Loucy (cell line): ENCODE measurements at regions not wholly inside any gene's neighbourhood (a gene's known extent, or its start where the extent isn't known, plus 50 kb on each side); places are given as distances from the start of the nearest gene placed in this dataset.

Experiments used
- H2AFZ ChIP-seq: fragments of 200-600 bp; sonication (generic); 2 replicates; pipeline ENCODE4 v1.6.0; 2016; ENCODE audit warnings: antibody characterized with exemption, mild to moderate bottlenecking, low read length, moderate library complexity
- H3F3A ChIP-seq: fragments of 200-600 bp; 2 replicates; pipeline ENCODE4 v1.6.0; 2016; ENCODE audit warnings: antibody characterized with exemption, low read depth, mild to moderate bottlenecking
- H3K27me3 ChIP-seq: fragments of 200-600 bp; sonication (generic); 2 replicates; pipeline ENCODE4 v1.6.1; 2014; ENCODE audit warnings: low read length, mild to moderate bottlenecking; ENCODE audit not compliant: insufficient read depth, poor library complexity, severe bottlenecking
- H3K36me3 ChIP-seq: fragments of 200-600 bp; sonication (generic); 2 replicates; pipeline ENCODE4 v1.6.1; 2016; ENCODE audit warnings: low read length; ENCODE audit not compliant: insufficient read depth
- H3K4me1 ChIP-seq: fragments of 200-600 bp; sonication (generic); 2 replicates; pipeline ENCODE4 v1.5.1; 2014; ENCODE audit warnings: low read length, mild to moderate bottlenecking; ENCODE audit not compliant: insufficient read depth, poor library complexity, severe bottlenecking
- H3K4me2 ChIP-seq: fragments of 200-600 bp; sonication (generic); 2 replicates; pipeline ENCODE4 v1.6.0; 2014; ENCODE audit warnings: antibody characterized with exemption, low read length, low read depth, mild to moderate bottlenecking; ENCODE audit not compliant: poor library complexity, severe bottlenecking
- H3K4me3 ChIP-seq: fragments of 200-600 bp; sonication (generic); 2 replicates; pipeline ENCODE4 v1.5.1; 2014; ENCODE audit warnings: low read length, mild to moderate bottlenecking, mixed read lengths; ENCODE audit not compliant: poor library complexity, severe bottlenecking
- H3K79me2 ChIP-seq: fragments of 200-600 bp; sonication (generic); 2 replicates; pipeline ENCODE4 v1.6.1; 2014; ENCODE audit warnings: low read length; ENCODE audit not compliant: insufficient read depth
- H3K9ac ChIP-seq: fragments of 200-600 bp; sonication (generic); 2 replicates; pipeline ENCODE4 v1.6.0; 2014; ENCODE audit warnings: mild to moderate bottlenecking, low read depth, low read length, moderate library complexity; ENCODE audit not compliant: poor library complexity, severe bottlenecking
- H3K9me2 ChIP-seq: fragments of 200-600 bp; sonication (generic); replicated peaks from 2 replicates; pipeline ENCODE4 v1.6.1; 2016; ENCODE audit warnings: low read depth, low read length, mixed read lengths
- H3K9me3 ChIP-seq: fragments of 200-600 bp; sonication (generic); 2 replicates; pipeline ENCODE4 v1.6.1; 2014; ENCODE audit warnings: mild to moderate bottlenecking, antibody characterized with exemption, low read length, low read depth; ENCODE audit not compliant: insufficient read depth
- H4K20me1 ChIP-seq: fragments of 200-600 bp; sonication (generic); 2 replicates; pipeline ENCODE4 v1.6.0; 2014; ENCODE audit warnings: antibody characterized with exemption, low read length, mild to moderate bottlenecking; ENCODE audit not compliant: insufficient read depth, poor library complexity, severe bottlenecking
- CTCF ChIP-seq: fragments of 200-600 bp; sonication (generic); conservative IDR thresholded peaks from 2 replicates; pipeline ENCODE4 v1.5.1; 2014; ENCODE audit warnings: mild to moderate bottlenecking, antibody characterized with exemption, low read length
- EZH2phosphoT487 ChIP-seq: fragments of 200-600 bp; IDR thresholded peaks from 2 replicates; pipeline ENCODE4 v1.6.1; 2018; ENCODE audit warnings: antibody characterized with exemption, mild to moderate bottlenecking, moderate library complexity, borderline replicate concordance

GRCh38 chr9:91486699-91487497, 63.3 kb upstream of the NFIL3 start:
- Histone ChIP-seq H3K4me2 (no peak overlapping the region), H3K9me2 (no peaks in the 10 kb centered on the region), H4K20me1 (no peaks in the 10 kb centered on the region), H3K9ac (no peak overlapping the region), H3F3A (no peaks in the 10 kb centered on the region), H3K79me2 (no peaks in the 10 kb centered on the region), H3K4me1 (no peaks in the 10 kb centered on the region), H3K36me3 (no peaks in the 10 kb centered on the region), H3K4me3 (no peak overlapping the region), H3K9me3 (no peaks in the 10 kb centered on the region), H2AFZ (peak overlapping the region; percentile 18; the same call in 1 of the 2 replicates), H3K27me3 (no peaks in the 10 kb centered on the region)
- TF ChIP-seq CTCF, result no peak
- no peak for TF ChIP-seq EZH2phosphoT487

GRCh38 chr9:91485006-91485405, 61.4 kb upstream of the NFIL3 start:
- Histone ChIP-seq H4K20me1 (no peaks in the 10 kb centered on the region), H3K4me1 (no peaks in the 10 kb centered on the region), H2AFZ (no peak overlapping the region), H3K9me2 (no peaks in the 10 kb centered on the region), H3K27me3 (no peaks in the 10 kb centered on the region), H3K79me2 (no peaks in the 10 kb centered on the region), H3K9ac (no peak overlapping the region), H3K9me3 (no peaks in the 10 kb centered on the region), H3K36me3 (no peaks in the 10 kb centered on the region), H3K4me2 (no peak overlapping the region), H3F3A (no peaks in the 10 kb centered on the region), H3K4me3 (no peak overlapping the region)
- TF ChIP-seq EZH2phosphoT487 (no peak), CTCF (no peak)

- no peaks in the 10 kb centered on the region for H3K27me3 ChIP-seq
- H3K79me2 ChIP-seq, result no peaks in the 10 kb centered on the region
- H3K9me2 ChIP-seq, result no peaks in the 10 kb centered on the region
- H4K20me1 ChIP-seq, result no peaks in the 10 kb centered on the region
- TF ChIP-seq EZH2phosphoT487 (no peak), CTCF (no peak)
- no peak overlapping the region for H3K4me3 ChIP-seq
- H3K4me1 ChIP-seq, result no peaks in the 10 kb centered on the region
- H3K36me3 ChIP-seq, result no peaks in the 10 kb centered on the region
- H3K4me2 ChIP-seq, result no peak overlapping the region
- no peaks in the 10 kb centered on the region for H3F3A ChIP-seq
- H3K9me3 ChIP-seq, result no peaks in the 10 kb centered on the region
- H3K9ac ChIP-seq, result no peak overlapping the region
- no peak overlapping the region for H2AFZ ChIP-seq
Measured at GRCh38 chr9:91483835-91484234, 60.2 kb upstream of the NFIL3 start.
